ENCODE measurements at regions not wholly inside any gene's neighbourhood (a gene's known extent, or its start where the extent isn't known, plus 50 kb on each side); places are given as distances from the start of the nearest gene placed in this dataset.

DNA sequence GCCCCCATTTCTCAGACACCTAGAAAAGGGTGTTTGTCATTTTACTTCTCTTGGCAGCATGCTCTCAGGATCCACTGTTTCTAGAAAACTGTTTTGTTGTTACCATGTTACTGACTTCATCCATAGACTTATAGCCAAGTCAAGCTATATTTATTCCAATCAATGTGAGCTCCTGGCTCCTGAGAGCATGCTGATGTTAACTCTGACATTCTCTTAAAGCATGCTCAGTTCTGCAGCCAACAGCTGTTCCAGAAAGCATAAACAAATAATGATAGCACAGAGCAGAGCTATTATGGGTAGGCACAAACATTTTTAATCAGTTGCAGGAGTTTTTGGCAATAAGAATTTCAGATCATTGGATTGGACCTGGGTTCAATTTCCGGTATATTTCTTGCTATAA is 92.4 kb upstream of the CEP85L start:
- H3K4me2 ChIP-seq (ENCODE audit: low read length), result no peak overlapping the region
- no peak overlapping the region for H3K9ac ChIP-seq (ENCODE audit: low read depth, low read length)
- H3K36me3 ChIP-seq (ENCODE audit: insufficient read depth, low read length), result no peaks in the 10 kb centered on the region
- H3K27me3 ChIP-seq (ENCODE audit: control insufficient read depth, insufficient read depth, low read length), result no peaks in the 10 kb centered on the region
- no peaks in the 10 kb centered on the region for H3K9me3 ChIP-seq (replicated peaks; ENCODE audit: low read length)
- H3K4me3 ChIP-seq (ENCODE audit: low read length), result no peak overlapping the region
- H3K4me1 ChIP-seq (ENCODE audit: control insufficient read depth, insufficient read depth, low read length), result peaks cover 21% of the 10 kb centered on the region

DNA sequence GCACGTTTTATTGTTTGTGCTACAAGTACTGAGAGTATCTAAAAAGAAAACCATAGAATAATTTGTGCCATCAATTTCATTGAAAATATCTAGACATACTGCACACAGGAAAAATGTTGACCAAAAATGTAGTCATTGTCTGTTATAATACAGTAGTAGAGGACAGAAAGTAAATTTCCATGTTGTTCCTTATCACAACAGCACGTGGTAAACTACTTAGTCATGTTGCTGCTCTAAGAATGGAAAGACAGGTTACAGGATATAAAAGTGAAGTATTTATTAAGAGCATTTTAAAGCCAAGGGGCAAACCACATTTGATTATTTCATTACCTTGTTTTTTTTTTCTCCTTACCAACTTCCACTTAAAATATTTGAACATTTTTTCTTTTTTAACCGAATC is 89.0 kb upstream of the CEP85L start:
- Histone ChIP-seq H3K4me3 (ENCODE audit: low read length) (no peak overlapping the region), H3K27me3 (ENCODE audit: control insufficient read depth, insufficient read depth, low read length) (no peaks in the 10 kb centered on the region), H3K9ac (ENCODE audit: low read depth, low read length) (no peak overlapping the region), H3K36me3 (ENCODE audit: insufficient read depth, low read length) (no peaks in the 10 kb centered on the region), H3K9me3 (replicated peaks; ENCODE audit: low read length) (no peaks in the 10 kb centered on the region), H3K4me2 (ENCODE audit: low read length) (no peak overlapping the region), H3K4me1 (ENCODE audit: control insufficient read depth, insufficient read depth, low read length) (peaks cover 11% of the 10 kb centered on the region)

DNA sequence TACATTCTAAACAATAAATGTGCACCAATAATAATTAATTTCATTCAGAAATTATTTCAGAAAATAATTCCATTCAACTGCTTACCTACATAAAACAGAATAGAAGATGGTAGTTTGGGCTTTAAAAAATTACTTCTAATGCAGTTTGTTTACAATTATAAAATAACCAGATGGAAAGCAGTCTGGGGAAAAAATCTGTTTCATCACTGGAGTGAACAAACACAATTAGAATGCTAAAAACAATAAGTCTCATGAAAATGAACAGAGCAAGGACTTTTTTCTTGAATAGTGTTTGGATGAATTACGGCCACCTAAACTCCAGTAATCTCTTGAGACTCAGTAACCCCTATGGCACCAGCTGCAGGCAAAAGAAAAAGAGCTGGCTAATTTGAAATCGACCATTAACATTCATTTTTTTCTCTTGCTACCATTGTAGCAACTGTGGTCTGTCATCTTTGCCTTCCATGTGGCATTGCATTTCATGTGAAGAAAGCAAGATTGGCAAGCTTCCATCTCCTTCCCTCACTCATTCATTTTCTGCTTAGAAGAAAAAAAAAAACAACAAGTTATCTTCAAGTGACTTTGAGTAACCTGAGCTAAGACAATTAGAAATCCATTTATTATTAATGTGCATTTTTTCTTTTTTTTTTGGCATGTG is 88.4 kb upstream of the CEP85L start:
- Histone ChIP-seq H3K36me3 (ENCODE audit: insufficient read depth, low read length) (no peaks in the 10 kb centered on the region), H3K9ac (ENCODE audit: low read depth, low read length) (no peak overlapping the region), H3K4me2 (ENCODE audit: low read length) (no peak overlapping the region), H3K27me3 (ENCODE audit: control insufficient read depth, insufficient read depth, low read length) (no peaks in the 10 kb centered on the region), H3K9me3 (replicated peaks; ENCODE audit: low read length) (no peaks in the 10 kb centered on the region), H3K4me3 (ENCODE audit: low read length) (no peak overlapping the region), H3K4me1 (ENCODE audit: control insufficient read depth, insufficient read depth, low read length) (peaks cover 10% of the 10 kb centered on the region)

DNA sequence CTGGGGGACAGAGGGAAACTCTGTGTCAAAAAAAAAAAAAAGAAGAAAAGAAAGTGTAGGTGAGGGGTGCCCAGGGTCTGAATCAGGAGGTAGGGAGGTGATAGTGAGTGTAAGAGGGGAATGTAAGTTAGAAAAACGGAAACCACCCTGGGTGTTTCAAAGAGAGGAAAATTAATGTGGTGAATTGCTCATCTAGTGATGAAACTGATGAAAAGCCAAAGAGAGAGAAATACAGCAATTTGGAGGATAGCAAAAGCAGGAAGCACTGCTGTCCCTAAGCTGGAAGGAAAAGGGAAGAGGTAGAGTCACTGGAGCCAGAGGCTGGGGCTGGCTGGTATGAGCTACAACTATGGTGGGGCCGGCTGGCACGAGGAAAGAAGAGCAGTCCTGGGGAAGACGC is 85.0 kb upstream of the CEP85L start:
- no peak overlapping the region for H3K9ac ChIP-seq (ENCODE audit: low read depth, low read length)
- H3K4me1 ChIP-seq (ENCODE audit: control insufficient read depth, insufficient read depth, low read length), result no peaks in the 10 kb centered on the region
- H3K4me2 ChIP-seq (ENCODE audit: low read length), result no peak overlapping the region

DNA sequence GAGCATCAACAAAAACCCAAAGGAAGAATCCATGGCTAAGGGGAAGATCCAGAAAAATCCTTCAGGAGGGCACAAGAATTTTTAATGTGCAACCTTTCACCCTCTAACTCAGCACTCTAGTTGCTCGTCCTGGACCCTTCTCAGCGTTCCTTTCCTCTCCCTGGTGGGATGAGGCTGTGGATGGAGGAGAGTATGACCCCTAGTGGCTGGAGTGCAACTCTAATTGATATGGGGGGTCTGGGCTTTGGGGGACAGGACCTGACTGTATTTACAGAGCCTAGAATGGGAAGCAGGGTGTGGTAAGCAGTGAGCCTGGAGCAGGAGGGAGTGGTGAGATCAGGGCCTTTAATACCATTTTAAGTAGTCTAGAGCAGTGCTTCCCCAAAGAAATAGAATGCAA is 83.9 kb upstream of the CEP85L start:
- no peaks in the 10 kb centered on the region for H3K4me1 ChIP-seq (ENCODE audit: control insufficient read depth, insufficient read depth, low read length)
- no peak overlapping the region for H3K4me2 ChIP-seq (ENCODE audit: low read length)
- no peak overlapping the region for H3K4me3 ChIP-seq (ENCODE audit: low read length)
- no peaks in the 10 kb centered on the region for H3K9me3 ChIP-seq (replicated peaks; ENCODE audit: low read length)
- no peaks in the 10 kb centered on the region for H3K27me3 ChIP-seq (ENCODE audit: control insufficient read depth, insufficient read depth, low read length)
- H3K36me3 ChIP-seq (ENCODE audit: insufficient read depth, low read length), result no peaks in the 10 kb centered on the region
- no peak overlapping the region for H3K9ac ChIP-seq (ENCODE audit: low read depth, low read length)

More for the DNA sequence above, 85.0 kb upstream of the CEP85L start:
- H3K9me3 ChIP-seq (replicated peaks; ENCODE audit: low read length), result no peaks in the 10 kb centered on the region
- H3K4me3 ChIP-seq (ENCODE audit: low read length), result no peak overlapping the region
- no peaks in the 10 kb centered on the region for H3K27me3 ChIP-seq (ENCODE audit: control insufficient read depth, insufficient read depth, low read length)
- no peaks in the 10 kb centered on the region for H3K36me3 ChIP-seq (ENCODE audit: insufficient read depth, low read length)

DNA sequence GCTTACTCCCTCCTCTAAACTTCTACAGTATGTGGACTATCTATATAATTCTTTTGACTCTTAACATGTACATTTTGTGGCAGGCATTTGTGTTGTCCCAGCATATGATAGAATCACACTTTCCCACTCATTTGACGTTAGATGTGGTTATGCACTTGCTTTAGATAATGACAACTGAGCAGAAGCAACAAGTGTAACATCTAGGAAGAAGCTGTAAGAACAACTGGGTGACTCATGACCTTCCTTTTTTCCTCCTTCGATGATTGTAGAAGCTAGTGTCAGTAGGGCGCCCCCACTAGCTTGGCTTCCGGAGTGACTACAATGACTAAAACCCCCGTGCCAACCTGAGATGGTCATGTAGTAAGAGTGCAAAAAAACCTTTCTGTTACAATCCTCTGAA is 74.6 kb upstream of the CEP85L start:
- Histone ChIP-seq H3K4me2 (ENCODE audit: low read length) (no peak overlapping the region), H3K9ac (ENCODE audit: low read depth, low read length) (no peak overlapping the region), H3K36me3 (ENCODE audit: insufficient read depth, low read length) (no peaks in the 10 kb centered on the region), H3K27me3 (ENCODE audit: control insufficient read depth, insufficient read depth, low read length) (peaks cover 3% of the 10 kb centered on the region), H3K4me3 (ENCODE audit: low read length) (no peak overlapping the region), H3K9me3 (replicated peaks; ENCODE audit: low read length) (no peaks in the 10 kb centered on the region), H3K4me1 (ENCODE audit: control insufficient read depth, insufficient read depth, low read length) (peaks cover 8% of the 10 kb centered on the region)

DNA sequence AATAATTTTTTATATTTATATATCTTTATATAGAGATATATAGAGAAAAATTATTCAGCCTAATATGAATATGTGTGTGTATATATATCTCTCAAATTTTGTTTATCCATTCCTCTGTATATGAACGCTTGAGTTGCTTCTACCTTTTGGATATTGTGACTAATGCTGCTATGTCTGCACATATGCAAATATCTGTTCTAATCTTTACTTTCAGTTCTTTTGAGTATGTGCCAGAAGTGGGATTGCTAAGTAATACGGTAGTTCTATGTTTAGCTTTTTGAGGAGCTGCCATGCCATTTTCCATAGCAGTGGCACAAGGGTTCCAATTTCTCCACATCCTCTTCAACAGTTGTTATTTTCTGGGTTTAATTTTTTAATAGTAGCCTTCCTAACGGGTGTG is 72.8 kb upstream of the CEP85L start:
- Histone ChIP-seq H3K9ac (ENCODE audit: low read depth, low read length) (no peak overlapping the region), H3K9me3 (replicated peaks; ENCODE audit: low read length) (no peaks in the 10 kb centered on the region), H3K27me3 (ENCODE audit: control insufficient read depth, insufficient read depth, low read length) (peaks cover 3% of the 10 kb centered on the region), H3K4me3 (ENCODE audit: low read length) (no peak overlapping the region), H3K4me1 (ENCODE audit: control insufficient read depth, insufficient read depth, low read length) (peaks cover 12% of the 10 kb centered on the region), H3K36me3 (ENCODE audit: insufficient read depth, low read length) (no peaks in the 10 kb centered on the region), H3K4me2 (ENCODE audit: low read length) (no peak overlapping the region)

DNA sequence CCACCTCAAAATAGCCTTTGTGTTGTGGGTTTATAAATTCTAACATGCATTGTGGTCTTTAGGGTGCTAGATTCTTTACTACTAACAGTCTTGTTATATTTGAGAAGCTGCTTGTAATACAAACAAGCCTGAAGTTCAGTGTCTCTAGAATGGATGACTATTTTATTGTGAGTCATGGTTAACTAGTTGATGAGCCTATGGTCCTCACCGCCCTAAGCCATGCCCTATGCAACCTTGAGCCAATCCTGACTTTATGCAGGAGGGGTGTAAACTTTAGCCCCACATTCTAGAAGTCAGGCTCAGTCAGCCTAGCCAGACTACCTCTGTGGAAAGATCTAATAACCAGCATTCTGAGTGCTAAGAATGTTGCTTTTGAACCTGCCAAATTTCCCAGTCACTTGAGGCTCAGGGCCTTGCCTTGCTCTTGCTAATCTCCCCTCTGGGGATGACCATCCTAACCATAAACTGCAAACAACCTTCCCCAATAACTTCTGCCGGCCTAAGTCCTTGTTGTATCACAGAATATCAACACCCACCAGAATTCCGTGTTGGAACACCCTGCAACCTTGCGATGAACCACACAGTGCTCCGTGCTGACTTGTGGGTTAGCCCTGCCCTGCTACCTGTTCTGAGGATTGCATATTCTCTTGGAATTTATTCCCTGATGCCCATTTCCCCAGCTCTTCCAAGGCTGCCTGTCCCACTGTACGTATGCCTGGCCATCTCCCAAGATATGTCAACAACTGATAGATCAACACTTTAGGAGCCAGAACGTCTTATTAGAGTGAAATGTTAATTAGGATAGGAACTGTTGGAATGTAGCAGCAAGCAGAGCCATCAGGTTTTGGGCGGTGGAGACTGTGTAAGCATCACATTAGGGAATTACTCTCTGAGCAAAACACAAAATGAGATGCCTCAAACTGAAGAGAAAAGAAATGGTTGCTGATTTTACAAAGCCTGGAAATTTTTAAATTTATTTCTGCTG is 71.7 kb upstream of the CEP85L start:
- Histone ChIP-seq H3K27me3 (ENCODE audit: control insufficient read depth, insufficient read depth, low read length) (no peaks in the 10 kb centered on the region), H3K9me3 (replicated peaks; ENCODE audit: low read length) (no peaks in the 10 kb centered on the region), H3K9ac (ENCODE audit: low read depth, low read length) (no peak overlapping the region), H3K4me2 (ENCODE audit: low read length) (no peak overlapping the region), H3K36me3 (ENCODE audit: insufficient read depth, low read length) (no peaks in the 10 kb centered on the region), H3K4me3 (ENCODE audit: low read length) (no peak overlapping the region), H3K4me1 (ENCODE audit: control insufficient read depth, insufficient read depth, low read length) (peaks cover 19% of the 10 kb centered on the region)

DNA sequence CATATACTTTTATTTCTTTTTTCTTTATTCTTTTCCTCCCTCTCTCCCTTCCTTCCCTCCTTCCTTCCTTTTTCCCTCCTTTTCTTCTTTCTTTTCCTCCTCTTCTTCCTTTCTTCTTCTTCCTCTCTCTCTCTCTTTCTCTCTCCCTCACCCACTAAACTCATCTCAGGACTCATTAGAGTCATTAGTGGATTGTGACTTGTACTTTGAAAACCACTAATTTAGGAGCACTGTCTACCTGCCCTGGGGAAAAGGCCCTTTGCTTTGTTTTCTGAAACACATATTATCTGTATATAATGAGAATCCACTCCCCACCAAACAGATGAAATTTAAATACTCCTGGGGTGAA is 68.7 kb upstream of the CEP85L start:
- no peaks in the 10 kb centered on the region for H3K36me3 ChIP-seq (ENCODE audit: insufficient read depth, low read length)
- H3K9ac ChIP-seq (ENCODE audit: low read depth, low read length), result no peak overlapping the region
- no peak overlapping the region for H3K4me2 ChIP-seq (ENCODE audit: low read length)
- H3K4me3 ChIP-seq (ENCODE audit: low read length), result no peak overlapping the region
- peaks cover 19% of the 10 kb centered on the region for H3K4me1 ChIP-seq (ENCODE audit: control insufficient read depth, insufficient read depth, low read length)
- no peaks in the 10 kb centered on the region for H3K27me3 ChIP-seq (ENCODE audit: control insufficient read depth, insufficient read depth, low read length)
- H3K9me3 ChIP-seq (replicated peaks; ENCODE audit: low read length), result no peaks in the 10 kb centered on the region

DNA sequence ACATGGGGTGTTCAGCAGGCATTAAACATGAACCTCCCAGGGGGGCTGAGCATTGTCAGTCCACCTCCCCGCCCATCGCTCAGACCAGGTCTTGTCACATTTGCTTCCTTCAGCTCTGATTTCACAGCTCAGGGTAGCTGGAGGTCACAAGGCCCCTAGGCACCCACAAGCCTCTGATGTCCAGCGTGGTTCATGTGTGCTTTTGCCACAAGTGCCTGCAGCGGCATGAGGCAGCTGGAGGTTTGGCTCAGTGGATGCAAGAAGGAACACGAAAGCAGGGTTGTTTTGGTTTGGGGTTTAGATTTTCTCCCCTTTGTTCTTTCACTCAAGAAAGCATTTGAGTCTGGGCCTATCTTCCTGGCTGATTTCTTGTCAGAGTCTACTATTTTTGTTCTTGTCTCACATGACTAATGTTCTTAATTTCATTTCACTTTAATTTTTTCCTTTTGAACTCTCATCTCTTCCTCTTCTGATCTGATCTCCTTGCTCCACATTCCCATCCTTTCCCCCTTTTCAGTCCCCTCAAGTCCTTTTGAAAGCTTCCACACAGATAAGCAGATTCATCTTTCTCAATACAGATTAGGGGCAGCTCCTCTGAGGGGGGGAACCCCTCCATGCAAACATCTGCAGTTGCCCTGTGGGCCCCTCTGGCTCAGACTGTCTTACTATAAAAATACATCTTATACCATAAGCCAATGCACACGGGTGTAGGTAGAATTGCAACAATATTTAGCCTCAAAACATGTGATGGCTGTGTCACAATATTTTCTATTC is 68.1 kb upstream of the CEP85L start:
- Histone ChIP-seq H3K27me3 (ENCODE audit: control insufficient read depth, insufficient read depth, low read length) (no peaks in the 10 kb centered on the region), H3K9ac (ENCODE audit: low read depth, low read length) (no peak overlapping the region), H3K36me3 (ENCODE audit: insufficient read depth, low read length) (no peaks in the 10 kb centered on the region), H3K4me3 (ENCODE audit: low read length) (no peak overlapping the region), H3K4me2 (ENCODE audit: low read length) (no peak overlapping the region), H3K9me3 (replicated peaks; ENCODE audit: low read length) (no peaks in the 10 kb centered on the region), H3K4me1 (ENCODE audit: control insufficient read depth, insufficient read depth, low read length) (peaks cover 19% of the 10 kb centered on the region)

DNA sequence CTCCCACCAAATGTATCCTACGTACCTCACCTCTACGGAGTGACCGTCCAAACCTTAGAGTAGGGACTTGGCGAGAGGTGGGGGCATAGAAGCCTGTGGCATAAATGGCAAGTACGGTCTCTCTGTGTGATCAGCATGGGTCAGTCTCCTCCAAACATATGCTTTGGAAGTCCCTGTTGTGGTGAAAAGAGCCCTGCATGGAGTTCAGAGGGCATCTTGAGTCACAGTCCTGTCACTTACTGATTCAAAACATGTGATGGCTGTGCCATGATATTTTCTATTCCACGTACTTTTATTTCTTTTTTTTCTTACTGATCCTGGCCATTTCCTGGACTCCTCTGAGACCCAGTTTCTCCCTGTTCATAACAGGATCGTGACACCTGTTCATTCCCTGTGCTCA is 67.5 kb upstream of the CEP85L start:
- no peaks in the 10 kb centered on the region for H3K36me3 ChIP-seq (ENCODE audit: insufficient read depth, low read length)
- no peaks in the 10 kb centered on the region for H3K27me3 ChIP-seq (ENCODE audit: control insufficient read depth, insufficient read depth, low read length)
- H3K4me1 ChIP-seq (ENCODE audit: control insufficient read depth, insufficient read depth, low read length), result peaks cover 19% of the 10 kb centered on the region
- H3K4me3 ChIP-seq (ENCODE audit: low read length), result no peak overlapping the region
- no peaks in the 10 kb centered on the region for H3K9me3 ChIP-seq (replicated peaks; ENCODE audit: low read length)
- no peak overlapping the region for H3K4me2 ChIP-seq (ENCODE audit: low read length)
- H3K9ac ChIP-seq (ENCODE audit: low read depth, low read length), result no peak overlapping the region

Measured in skeletal muscle satellite cell (primary cell).